ENCODE measurements at regions not wholly inside any gene's neighbourhood (a gene's known extent, or its start where the extent isn't known, plus 50 kb on each side); places are given as distances from the start of the nearest gene placed in this dataset.

- Histone ChIP-seq H2AFZ (ENCODE audit: insufficient read depth, low read depth, low read length, poor library complexity, severe bottlenecking) (no peak overlapping the region), H3K79me2 (ENCODE audit: control insufficient read depth, insufficient read depth, low read length) (no peaks in the 10 kb centered on the region), H3K9ac (ENCODE audit: low read length) (no peak overlapping the region), H3K36me3 (replicated peaks in 1 of 2; ENCODE audit: control extremely low read depth in 1 of 2, control insufficient read depth in 1 of 2, extremely low read depth in 1 of 2, insufficient read depth in 2 of 2, low read length in 1 of 2) (no peaks in the 10 kb centered on the region), H3K27me3 (replicated peaks in 1 of 4; ENCODE audit: control extremely low read depth in 1 of 4, control insufficient read depth in 3 of 4, insufficient read depth in 4 of 4, low read length in 3 of 4) (no peaks in the 10 kb centered on the region), H3K27ac (ENCODE audit: low read length in 2 of 2) (no peak overlapping the region), H3K4me2 (replicated peaks; ENCODE audit: low read depth, low read length, poor library complexity, severe bottlenecking) (no peak overlapping the region), H4K20me1 (ENCODE audit: control insufficient read depth, insufficient read depth, low read length, poor library complexity, severe bottlenecking) (no peaks in the 10 kb centered on the region), H3K9me3 (ENCODE audit: control extremely low read depth in 1 of 3, control insufficient read depth in 2 of 3, insufficient read depth in 1 of 3, low read length in 2 of 3) (peaks cover 0 to 7% (median 0%) of the 10 kb centered on the region in 3 donors), H3K4me3 (ENCODE audit: control extremely low read depth in 1 of 5, extremely low read depth in 1 of 5, insufficient read depth in 1 of 5, low read depth in 2 of 5, low read length in 4 of 5) (no peak overlapping the region), H3K4me1 (ENCODE audit: control insufficient read depth in 2 of 2, insufficient read depth in 2 of 2, low read length in 2 of 2) (no peaks in the 10 kb centered on the region)
- H3K4me1 Mint-ChIP-seq, result no peaks in the 10 kb centered on the region
- H3K27me3 Mint-ChIP-seq, result no peaks in the 10 kb centered on the region
- no peak overlapping the region for H3K27ac Mint-ChIP-seq
- TF ChIP-seq EZH2 (IDR thresholded peaks at IDR 0.05; ENCODE audit: borderline replicate concordance, insufficient read depth, low read depth, low read length, poor library complexity, severe bottlenecking) (no peak), CTCF (IDR thresholded peaks at IDR 0.05) (no peak)
- H3K4me3 Mint-ChIP-seq, result no peak overlapping the region
- WGBS (ENCODE audit: insufficient coverage), result 71% methylated on average over 17 of the region's 17 CpGs
- ChIA-PET POLR2A (no interaction called here), CTCF (no interaction called here)
- intact Hi-C loops (cut with micrococcal nuclease), result no loop called here
- no peak for ATAC-seq (ENCODE audit: low read depth)
- DNase-seq, result no peak
- H3K9me3 Mint-ChIP-seq (ENCODE audit: insufficient read depth), result no peaks in the 10 kb centered on the region
Observed at GRCh38 chr2:2846332-2847208, 515.5 kb upstream of the MYT1L start.

GRCh38 chr2:2845806-2846315, 514.8 kb upstream of the MYT1L start:
- Mint-ChIP-seq H3K27ac (no peak overlapping the region), H3K27me3 (no peaks in the 10 kb centered on the region), H3K9me3 (ENCODE audit: insufficient read depth) (no peaks in the 10 kb centered on the region), H3K4me3 (no peak overlapping the region), H3K4me1 (no peaks in the 10 kb centered on the region)
- Histone ChIP-seq H3K27ac (ENCODE audit: low read length in 2 of 2) (no peak overlapping the region), H3K9me3 (ENCODE audit: control extremely low read depth in 1 of 3, control insufficient read depth in 2 of 3, insufficient read depth in 1 of 3, low read length in 2 of 3) (peaks cover 0 to 7% (median 0%) of the 10 kb centered on the region in 3 donors), H3K79me2 (ENCODE audit: control insufficient read depth, insufficient read depth, low read length) (no peaks in the 10 kb centered on the region), H4K20me1 (ENCODE audit: control insufficient read depth, insufficient read depth, low read length, poor library complexity, severe bottlenecking) (no peaks in the 10 kb centered on the region), H3K4me2 (replicated peaks; ENCODE audit: low read depth, low read length, poor library complexity, severe bottlenecking) (no peak overlapping the region), H3K4me3 (ENCODE audit: control extremely low read depth in 1 of 5, extremely low read depth in 1 of 5, insufficient read depth in 1 of 5, low read depth in 2 of 5, low read length in 4 of 5) (no peak overlapping the region), H3K27me3 (replicated peaks in 1 of 4; ENCODE audit: control extremely low read depth in 1 of 4, control insufficient read depth in 3 of 4, insufficient read depth in 4 of 4, low read length in 3 of 4) (no peaks in the 10 kb centered on the region), H2AFZ (ENCODE audit: insufficient read depth, low read depth, low read length, poor library complexity, severe bottlenecking) (no peak overlapping the region), H3K4me1 (ENCODE audit: control insufficient read depth in 2 of 2, insufficient read depth in 2 of 2, low read length in 2 of 2) (no peaks in the 10 kb centered on the region), H3K9ac (ENCODE audit: low read length) (no peak overlapping the region), H3K36me3 (replicated peaks in 1 of 2; ENCODE audit: control extremely low read depth in 1 of 2, control insufficient read depth in 1 of 2, extremely low read depth in 1 of 2, insufficient read depth in 2 of 2, low read length in 1 of 2) (no peaks in the 10 kb centered on the region)
- intact Hi-C loops (cut with micrococcal nuclease), result no loop called here
- ChIA-PET CTCF (no interaction called here), POLR2A (no interaction called here)
- ATAC-seq (ENCODE audit: low read depth) (no peak), DNase-seq (no peak)
- WGBS (ENCODE audit: insufficient coverage), result 50% methylated on average over 11 of the region's 14 CpGs
- TF ChIP-seq EZH2 (IDR thresholded peaks at IDR 0.05; ENCODE audit: borderline replicate concordance, insufficient read depth, low read depth, low read length, poor library complexity, severe bottlenecking) (no peak), CTCF (IDR thresholded peaks at IDR 0.05) (no peak)
